ENCODE measurements at regions not wholly inside any gene's neighbourhood (a gene's known extent, or its start where the extent isn't known, plus 50 kb on each side); places are given as distances from the start of the nearest gene placed in this dataset.
A peak's percentile ranks its signal among the peaks of the same experiment; 100 is the strongest.
"Not testable (repeated sequence)": the region's sequence is repeated elsewhere in the genome, so short reads cannot be mapped to it uniquely, and the experiment has no call there.

DNA sequence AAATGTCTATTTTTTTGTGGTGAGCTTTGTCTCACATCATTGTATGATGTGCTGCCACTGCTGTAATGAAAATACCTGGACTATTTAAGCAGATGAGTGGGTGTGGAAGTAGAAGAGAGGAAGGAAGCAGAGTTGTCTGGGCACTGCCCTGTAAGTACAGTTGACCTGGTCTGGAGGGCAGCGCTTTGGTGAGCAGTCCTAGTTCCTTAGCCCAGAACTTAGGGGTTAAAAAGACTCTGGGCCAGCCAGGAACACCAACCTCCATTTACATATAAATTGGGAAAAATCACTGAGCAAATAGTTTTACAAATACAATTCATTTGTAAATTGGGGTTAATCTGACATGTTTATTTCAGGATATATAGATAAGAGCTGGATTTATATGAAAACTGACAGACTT is 347.1 kb upstream of the FAT1 start:
- no peak for DNase-seq

DNA sequence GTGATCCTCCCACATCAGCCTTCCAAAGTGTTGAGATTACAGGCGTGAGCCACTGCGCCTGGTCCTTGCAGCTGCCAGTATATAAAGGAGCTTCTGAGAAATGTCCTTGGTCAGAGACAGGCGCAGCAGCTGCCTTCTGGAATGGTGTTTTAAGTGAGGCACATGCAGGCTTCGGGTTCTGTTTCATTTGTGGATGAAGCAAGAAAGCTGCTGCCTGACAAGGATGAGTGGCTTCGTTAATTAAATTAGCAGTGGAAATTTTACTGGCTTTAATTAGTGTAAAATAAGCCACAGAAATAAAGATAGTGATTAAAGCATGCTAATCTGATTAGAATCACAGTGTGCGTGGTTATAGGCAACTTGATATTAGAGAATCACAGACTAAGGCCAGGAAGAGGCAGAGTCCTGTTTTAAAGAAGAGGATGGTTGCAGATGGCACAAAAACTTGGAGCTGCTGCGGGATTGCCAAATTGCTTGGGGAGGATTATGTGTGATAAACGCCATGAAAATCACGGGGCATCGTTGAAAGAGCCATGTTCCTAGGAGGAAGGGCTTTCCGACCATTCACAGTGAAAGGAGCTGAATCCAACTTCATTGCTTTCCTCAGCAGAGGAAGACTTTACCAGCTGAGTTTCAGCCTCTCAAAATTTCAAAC is 348.4 kb upstream of the FAT1 start:
- DNase-seq: peak; percentile 43

DNA sequence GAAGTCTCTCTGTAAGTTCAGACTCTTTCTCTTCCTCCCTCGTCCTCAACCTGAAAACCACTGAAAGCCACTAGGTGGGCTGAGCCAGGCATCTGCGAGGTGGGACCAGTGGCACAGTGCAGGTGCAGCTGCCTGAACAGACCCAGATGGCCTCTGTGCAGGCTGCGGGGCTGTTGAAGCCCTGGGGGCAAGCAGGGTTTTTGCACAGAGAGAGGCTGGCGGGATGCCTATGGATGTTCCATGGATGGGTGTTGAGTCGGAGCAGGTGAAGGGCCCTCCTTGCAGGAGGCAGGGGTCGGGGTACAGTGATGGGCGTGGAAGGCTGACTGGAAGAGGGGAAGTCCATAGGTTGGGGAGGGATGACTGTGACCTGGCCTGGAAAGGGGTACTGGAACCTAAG is 350.2 kb upstream of the FAT1 start:
- no peak for DNase-seq

DNA sequence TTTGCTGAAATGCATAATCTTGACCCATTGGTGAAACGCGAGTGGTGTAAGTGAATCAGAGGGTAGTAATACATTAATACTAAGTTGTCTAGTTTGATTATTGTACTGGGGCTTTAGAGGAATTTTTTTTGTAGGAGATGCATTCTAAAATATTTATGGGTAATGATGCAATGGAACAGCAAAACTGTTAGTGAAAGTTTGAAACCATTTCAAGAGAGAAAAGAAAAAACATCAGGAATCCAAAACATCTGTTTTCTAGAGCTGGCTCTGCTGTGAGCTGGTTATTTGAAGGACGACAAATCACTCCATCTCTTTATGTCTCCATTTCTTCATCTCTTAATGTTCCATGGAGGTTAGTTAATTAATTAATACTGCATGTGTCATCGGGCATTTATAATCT is 351.9 kb upstream of the FAT1 start:
- no peak for DNase-seq

DNA sequence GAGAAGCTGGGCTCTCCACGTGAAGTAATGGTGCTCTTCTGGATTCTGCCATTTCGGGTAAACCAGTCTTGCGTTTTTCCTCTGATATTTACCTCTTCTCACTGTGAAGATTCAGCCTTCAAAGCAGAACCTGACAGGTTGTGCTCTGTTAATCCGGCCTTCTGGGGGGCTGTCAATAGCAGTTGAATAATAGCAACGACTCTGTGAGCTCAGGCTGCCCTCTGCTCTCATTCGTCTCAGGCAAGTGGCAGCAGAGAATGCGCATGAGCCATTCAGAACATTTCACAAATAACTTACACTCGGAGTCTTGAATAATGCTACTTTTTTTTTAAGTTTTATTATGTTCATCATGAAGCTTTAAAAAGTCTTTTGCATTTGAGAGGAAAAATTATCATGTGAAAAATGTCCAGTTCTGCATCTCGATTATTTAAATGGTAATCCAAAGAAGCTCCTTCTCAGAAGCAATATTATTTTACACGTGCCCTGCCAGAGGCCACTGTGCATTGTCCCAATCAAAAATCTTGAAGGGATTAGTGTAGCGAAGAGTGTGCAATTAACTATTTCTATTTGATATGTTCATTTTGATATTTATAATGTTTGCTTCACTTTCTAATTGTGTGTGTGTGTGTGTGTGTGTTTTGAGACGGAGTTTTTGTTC is 354.2 kb upstream of the FAT1 start:
- DNase-seq: no peak

DNA sequence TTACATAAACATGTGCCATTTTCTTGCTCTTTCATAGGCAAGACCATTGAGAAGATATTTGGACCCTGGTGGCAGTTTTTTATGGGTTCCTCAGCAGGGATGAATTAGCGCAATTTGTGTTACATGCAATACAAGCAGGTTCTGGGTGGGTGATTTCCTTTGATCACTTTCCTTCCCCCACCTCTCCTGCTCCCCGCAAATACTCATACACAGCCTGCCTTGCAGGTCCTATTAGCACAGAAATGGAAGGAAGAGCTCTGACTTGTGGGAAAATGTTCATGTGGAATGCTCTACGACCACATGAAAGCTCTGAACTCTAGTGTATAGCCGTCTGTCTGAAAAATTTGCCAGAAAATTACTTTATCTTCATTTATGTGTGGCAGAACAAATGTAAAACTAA is 361.0 kb upstream of the FAT1 start:
- no peak for DNase-seq

DNA sequence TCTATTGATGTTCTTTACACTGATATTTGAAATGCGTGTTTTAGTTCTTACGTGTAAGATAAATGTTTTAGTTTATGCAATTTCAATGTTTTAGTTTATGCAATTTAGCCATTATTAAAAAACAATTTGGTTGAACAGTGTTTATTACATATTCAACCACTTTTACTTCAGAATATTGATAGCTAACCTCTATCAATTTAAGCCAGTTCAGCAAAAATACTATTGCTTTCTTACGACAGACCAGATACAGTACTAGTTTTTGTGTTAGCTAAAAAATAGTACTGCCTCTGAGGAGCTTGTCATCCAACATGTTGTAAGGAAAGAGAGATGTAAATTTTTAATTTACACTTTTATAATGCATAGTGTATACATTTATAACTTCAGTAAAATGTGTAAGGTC is 361.7 kb upstream of the FAT1 start:
- no peak for DNase-seq

DNA sequence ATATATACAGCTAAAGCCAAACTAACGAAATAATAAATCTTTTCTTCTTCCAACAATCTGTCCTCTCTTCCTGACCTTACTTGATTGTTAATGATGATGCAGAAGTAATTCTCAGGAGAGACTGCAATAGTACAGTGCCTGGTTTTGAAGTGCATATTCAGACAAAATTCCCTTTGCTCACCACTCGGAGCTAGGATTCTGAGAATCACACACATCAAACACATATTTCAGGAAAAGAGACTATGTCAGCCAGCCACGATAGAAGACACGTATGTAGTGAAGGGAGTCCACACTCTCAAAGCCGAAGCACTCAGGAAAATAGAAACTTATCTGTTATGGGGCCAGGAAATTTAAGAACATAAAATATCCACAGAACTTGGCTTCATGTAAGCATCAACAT is 362.5 kb upstream of the FAT1 start:
- DNase-seq: no peak

DNA sequence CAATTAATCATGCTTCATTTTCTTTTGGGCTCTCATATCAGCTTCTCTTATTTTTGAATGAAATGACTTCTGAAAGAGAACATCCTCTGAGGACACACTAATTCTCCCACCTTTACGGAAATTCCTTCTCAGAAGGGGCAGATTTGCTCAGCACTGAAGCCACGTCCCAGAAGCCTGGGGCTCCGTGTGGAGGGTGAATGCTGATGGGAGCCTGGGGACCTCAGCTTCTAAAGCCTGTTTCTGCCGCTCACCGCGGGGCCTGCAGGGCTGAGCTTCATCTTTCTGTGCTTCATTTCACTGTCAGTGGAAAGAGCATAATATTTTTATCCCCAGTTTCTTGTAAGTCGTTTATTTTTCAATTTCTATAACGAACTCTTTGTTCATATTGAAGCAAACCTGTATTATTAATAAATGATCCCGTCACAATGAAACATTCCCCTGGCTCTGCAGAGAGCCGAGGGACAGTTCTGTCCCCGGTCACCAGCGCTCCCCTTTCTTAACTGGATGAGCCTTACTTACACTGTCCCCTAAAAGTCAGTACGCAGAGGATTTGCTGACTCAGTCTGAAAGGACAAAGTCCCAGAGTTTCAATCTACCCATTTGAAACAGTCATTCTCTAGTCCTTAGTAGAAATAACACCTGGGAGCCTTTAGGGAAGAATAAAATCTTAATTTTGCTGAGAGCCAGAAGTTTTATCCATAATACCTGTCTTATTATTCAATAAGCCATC is 364.6 kb upstream of the FAT1 start:
- DNase-seq: no peak

DNA sequence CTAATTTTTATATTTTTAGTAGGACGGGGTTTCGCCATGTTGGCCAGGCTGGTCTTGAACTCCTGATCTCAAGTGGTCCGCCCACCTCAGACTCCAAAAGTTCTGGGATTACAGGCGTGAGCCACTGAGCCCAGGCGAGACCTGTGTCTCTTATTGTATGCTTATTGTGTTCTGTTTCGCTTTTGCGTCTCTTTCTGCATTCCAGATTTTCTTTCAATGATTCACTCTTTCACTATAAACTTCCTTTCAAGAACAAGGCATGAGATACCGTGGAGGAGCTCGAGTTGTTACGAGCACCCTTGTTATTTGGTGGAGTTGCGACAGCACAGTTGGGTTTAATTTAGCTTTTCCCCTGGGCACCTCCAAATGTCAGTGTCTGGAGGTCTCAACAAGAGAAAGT is 366.7 kb upstream of the FAT1 start:
- DNase-seq: no peak

DNA sequence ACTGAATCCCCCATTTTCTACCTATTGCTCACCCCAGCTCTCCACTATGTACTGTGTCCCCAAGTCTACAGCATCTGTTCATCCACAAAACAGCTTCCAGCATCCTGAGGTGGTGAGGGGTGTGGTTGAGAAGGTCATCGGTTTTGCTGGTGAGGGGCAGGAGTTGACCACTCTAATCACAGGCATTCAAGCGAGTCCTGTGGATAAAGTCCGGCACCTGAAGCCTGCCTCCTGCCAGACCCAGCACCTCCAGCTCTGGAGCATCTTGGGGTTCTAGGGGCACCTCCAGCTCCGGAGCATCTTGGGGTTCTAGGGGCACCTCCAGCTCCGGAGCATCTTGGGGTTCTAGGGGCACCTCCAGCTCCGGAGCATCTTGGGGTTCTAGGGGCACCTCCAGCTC is 367.2 kb upstream of the FAT1 start:
- DNase-seq: not testable (repeated sequence)

DNA sequence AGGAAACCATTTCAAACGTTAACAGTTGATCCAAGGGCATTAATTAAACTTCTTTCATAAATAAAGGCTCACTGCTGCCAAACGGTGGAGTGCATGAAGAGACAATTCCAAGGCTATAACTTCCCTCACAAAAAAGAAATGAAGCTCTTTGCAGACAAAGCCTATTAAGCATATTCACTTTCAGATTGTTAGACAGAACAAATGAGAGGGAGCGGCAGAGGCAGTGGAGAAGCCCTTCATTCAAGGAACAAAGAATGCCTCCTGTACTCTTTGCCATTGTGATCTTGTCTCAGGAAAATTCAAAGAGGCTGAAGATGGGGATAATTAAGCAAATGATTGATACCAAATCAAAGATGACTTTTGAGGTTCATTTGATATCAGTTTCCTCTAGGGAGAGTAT is 370.5 kb upstream of the FAT1 start:
- DNase-seq: no peak

DNA sequence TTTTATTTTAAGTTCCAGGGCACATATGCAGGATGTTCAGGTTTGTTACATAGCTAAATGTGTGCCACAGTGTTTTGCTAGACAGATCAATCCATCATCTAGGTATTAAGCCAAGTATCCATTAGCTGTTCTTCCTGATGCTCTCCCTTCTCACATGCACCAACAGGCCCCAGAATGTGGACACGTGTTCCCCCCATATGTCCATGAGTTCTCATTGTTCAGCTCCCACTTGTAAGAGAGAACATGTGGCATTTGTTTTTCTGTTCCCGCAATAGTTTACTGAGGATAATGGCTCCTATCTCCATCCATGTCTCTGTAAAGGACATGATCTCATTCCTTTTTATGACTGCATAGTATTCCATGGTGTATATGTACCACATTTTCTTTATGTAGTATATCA is 374.8 kb upstream of the FAT1 start:
- no peak for DNase-seq

DNA sequence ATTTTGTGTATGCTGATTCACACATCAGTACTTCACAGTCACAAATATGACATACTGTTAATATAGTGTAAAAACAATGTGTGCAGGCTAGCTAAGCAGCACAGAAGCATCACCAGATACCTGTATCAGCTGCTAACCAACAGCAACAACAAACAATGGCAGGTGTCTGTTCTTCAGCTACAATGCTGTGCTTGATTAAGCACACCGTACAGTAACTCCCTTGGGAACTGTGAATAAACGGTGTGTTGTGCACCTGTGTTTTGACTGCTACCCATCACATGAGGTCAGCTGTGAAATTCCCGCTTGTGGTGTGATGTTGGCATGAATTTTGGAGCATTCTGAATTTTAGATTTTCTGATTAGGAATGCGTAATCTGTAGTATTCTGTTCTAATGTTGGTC is 379.7 kb upstream of the FAT1 start:
- DNase-seq: no peak

DNA sequence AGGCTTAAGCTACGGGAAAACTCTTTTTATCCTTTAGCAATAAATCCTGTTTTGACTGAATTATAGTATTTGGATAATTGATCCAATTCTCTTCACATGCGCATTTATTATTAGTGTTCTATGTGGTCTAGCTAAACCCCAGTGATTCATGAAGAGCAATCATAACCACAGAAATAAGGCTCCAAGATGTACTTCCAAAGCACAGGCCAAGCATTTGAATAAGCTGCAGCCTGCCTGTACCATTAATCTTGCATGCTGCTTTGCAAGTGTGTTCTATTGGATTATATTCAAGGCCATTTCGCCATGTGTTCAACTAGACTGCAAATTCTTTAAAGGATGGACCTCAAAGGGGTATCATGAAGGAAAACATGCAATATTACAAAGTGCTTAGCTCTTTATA is 385.2 kb upstream of the FAT1 start:
- DNase-seq: no peak

DNA sequence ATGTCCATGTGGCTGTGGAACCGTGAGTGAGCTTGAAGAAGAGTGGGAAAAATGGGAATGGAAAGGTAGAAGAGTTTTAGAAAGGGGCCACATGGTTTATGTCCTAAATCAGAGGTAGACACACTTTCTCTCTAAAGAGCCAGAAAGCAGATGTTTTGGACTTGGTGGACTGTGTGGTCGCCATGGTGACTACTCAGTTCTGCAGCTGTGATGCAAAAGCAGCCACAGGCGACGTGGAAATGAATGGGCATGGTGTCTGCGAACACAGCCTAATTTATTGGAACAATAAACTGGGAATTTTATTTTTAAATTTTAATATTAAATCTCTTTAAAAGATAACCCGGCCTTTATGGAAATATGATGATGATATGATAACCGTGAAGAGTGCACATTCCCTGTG is 386.0 kb upstream of the FAT1 start:
- no peak for DNase-seq

DNA sequence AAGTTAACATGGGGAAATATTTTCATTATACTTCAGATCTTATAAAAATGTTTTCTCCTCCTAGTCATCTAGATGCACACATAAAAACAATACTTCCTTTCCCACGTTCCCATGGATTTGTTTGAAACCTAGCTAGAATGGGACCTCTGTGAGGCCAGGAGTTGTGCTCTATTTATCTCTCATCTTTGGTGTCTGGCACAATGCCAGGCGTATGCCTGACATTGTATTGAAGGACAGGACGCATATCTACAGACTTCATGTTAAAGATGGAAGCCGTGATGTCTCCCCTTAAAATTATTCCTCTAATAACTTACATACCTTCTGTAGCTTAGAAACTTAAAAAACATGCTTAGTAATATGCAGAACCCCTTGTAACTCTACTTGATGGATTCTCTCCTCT is 394.5 kb upstream of the FAT1 start:
- DNase-seq: no peak

DNA sequence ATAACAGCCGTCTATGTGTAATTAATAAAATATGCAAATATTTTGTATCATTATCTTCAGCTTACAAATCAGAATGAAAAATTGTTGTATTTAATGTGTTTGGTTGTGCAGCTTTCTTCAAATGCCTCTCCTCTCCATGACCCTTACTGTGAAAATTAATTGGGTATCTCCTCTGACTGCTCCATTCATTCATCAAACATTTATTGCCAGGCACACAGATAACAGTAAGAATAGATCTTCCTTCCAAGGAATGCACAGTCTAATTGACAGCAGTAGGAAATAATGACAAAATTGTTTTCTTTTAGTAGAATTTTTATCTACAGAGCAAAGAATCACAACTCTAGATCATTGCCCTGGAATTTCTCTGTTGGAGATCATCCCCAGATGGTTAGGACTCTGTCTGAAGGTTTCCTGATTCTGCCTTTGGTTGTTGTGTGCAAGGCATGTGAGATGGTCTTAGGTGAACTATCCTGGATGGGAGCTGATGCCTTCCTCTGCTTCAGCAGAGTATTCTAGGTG is 395.0 kb upstream of the FAT1 start:
- DNase-seq: no peak

DNA sequence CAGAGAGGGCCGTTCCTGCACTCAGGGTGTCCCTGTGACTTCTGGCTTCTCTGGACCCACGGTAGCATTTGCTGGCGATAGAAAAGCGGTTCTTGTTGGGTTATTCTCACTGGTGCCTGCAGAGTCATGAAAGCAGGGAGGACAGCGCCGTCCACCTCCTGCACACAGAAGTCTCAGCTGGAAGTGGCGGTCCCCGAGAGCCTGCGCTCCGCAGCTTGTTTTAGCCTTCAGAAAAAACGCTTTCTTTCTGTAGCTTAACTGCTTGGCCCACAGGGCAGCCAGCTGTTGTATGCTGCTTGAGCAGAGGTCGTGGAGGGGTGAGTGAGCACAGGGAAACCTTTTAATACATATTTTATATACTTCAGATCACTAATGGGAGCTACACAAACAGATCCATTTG is 400.7 kb upstream of the FAT1 start:
- peak; percentile 70 for DNase-seq

DNA sequence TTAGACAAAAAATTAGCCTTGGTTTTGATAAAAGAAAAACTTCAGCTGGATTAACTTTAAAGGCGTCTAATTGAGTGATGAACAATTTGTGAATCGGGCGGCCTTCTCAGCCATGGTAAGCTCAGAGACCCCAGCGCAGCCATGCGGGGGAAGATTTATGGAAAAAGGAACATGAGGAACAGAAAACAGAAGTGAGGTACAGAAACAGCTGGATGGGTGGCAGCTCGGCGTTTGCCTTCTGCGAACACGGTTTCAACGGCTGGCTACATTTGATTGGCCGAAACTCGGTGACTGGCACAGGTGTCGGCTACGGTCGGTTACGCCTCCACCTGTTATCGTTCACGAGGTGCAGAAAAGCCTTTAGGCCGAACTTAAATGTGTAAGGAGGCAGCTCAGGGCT is 401.4 kb upstream of the FAT1 start:
- no peak for DNase-seq

DNA sequence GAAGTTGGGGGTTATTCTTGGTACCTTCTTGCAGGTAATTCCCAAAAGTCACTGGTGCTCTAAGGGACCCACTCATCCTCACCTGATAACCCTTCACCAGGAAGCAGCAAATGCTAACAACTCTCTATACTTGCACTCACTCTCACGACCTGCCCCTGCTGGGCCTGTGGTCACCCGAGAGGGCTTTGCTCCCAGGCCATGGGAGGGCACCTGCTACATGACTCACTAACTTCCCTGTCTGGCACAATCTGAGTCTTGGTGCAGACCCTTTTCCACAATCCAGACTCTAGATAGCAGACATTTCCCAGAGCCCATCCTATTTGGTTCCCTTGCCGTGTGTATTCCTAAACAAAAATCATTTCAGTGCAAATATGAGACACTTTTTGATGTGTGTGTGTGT is 403.8 kb upstream of the FAT1 start:
- DNase-seq: no peak

DNA sequence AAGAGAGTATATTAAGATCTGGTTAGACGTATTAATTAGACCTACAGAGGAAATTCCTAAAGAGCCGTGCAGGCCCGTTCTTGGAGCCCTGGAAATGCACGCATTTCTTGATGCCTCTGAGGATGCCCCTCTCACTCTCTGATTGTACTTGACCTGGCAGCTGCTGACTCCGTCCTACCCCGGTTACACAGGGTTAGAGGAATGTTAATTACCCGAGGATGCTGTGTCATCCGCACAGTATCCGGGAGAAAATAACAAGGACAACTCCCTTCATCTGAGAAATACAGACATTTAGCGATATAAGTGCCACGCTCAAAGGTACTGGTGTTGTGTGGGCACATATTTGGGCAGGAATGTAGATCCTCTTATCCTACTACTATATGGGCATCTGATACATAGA is 404.6 kb upstream of the FAT1 start:
- DNase-seq: no peak

DNA sequence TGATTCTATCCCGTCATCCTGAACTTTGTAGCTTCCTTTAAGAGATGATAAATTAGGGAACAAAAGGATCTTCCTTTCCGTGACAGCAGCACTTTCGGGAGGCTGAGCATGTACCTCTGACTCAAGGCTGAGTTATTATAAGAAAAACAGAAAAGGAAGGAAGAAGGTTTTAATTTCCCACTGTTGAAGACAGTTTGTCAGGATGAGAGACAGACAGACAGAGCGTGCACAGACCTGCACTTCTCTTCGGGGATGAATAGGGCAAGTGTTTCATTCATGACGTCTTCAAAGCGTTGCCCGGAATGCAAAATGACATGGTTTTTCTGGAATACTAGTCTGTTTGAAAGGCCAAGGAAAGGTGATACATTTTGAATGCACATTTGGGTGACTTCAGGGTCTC is 405.3 kb upstream of the FAT1 start:
- DNase-seq: no peak

DNA sequence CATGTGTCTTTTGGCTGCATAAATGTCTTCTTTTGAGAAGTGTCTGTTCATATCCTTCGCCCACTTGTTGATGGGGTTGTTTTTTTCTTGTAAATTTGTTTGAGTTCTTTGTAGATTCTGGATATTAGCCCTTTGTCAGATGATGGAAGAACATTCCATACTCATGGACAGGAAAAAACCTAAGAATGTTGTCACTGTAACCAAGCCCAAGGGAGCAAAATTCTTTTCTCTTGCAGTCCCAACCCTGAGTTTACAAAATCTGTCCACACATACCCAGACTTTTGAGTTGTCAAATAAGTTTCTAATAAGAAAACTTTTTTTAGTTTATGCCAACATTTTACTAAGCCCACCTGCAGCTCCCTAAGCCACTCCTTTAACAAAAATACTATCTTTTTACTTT is 408.2 kb upstream of the FAT1 start:
- not testable (repeated sequence) for DNase-seq

All from left hindlimb (tissue), 1 donor.